Esophagus (tissue), 2 donors: ENCODE measurements at regions not wholly inside any gene's neighbourhood (a gene's known extent, or its start where the extent isn't known, plus 50 kb on each side); places are given as distances from the start of the nearest gene placed in this dataset.

ENCODE experiments used
- H3K27ac ChIP-seq, 2 donors: one replicate each; pipeline ENCODE4 v1.5.1; 2013; ENCODE audit warnings: low read depth in 2 of 2, mild to moderate bottlenecking in 2 of 2, inconsistent platforms in 1 of 2, low read length in 1 of 2, moderate library complexity in 1 of 2
- H3K27me3 ChIP-seq, 2 donors: one replicate each; pipeline ENCODE4 v1.6.1; 2013; ENCODE audit warnings: low read length in 2 of 2, control low read depth in 1 of 2, mild to moderate bottlenecking in 1 of 2; ENCODE audit not compliant: insufficient read depth in 2 of 2, control insufficient read depth in 1 of 2
- H3K36me3 ChIP-seq, 2 donors: one replicate each; pipeline ENCODE4 v1.6.1; 2013; ENCODE audit warnings: low read length in 1 of 2; ENCODE audit not compliant: control insufficient read depth in 2 of 2, insufficient read depth in 2 of 2
- H3K4me1 ChIP-seq, 2 donors: one replicate each; pipeline ENCODE4 v1.6.1; 2013; ENCODE audit warnings: low read length in 1 of 2; ENCODE audit not compliant: control insufficient read depth in 2 of 2, insufficient read depth in 2 of 2
- H3K4me3 ChIP-seq, 2 donors: one replicate each; pipeline ENCODE4 v1.5.1; 2013; ENCODE audit warnings: low read length in 2 of 2, mild to moderate bottlenecking in 2 of 2, low read depth in 1 of 2, moderate library complexity in 1 of 2
- H3K9me3 ChIP-seq, 2 donors: one replicate each; pipeline ENCODE4 v1.6.1; 2013; ENCODE audit warnings: mild to moderate bottlenecking in 2 of 2, low read depth in 1 of 2, low read length in 1 of 2, moderate library complexity in 1 of 2; ENCODE audit not compliant: control insufficient read depth in 2 of 2, insufficient read depth in 1 of 2
- WGBS, 2 donors: extraction: QIAGEN DNeasy Blood & Tissue Kit; methylation state at CpG; one replicate each; pipeline ENCODE4 v1.1.7; 2013; 5-methylcytosine and 5-hydroxymethylcytosine counted together
- donor health status: healthy with polysubstance abuse.
- donor health status: Bipolar disorder and iron deficiency.

GRCh38 chr10:132467464-132468149 is 70.0 kb upstream of the INPP5A start:
- H3K4me1 ChIP-seq = peaks cover 15 to 33% of the 10 kb centered on the region in 2 donors
- H3K9me3 ChIP-seq = peaks cover 0 to 4% of the 10 kb centered on the region in 2 donors
- no peak overlapping the region for H3K4me3 ChIP-seq
- WGBS, 2 donors = 48 to 53% methylated on average over 26 to 29 of the region's 29 CpGs
- no peaks in the 10 kb centered on the region for H3K27me3 ChIP-seq
- H3K27ac ChIP-seq = peak overlapping the region; percentile 72 to 73
- H3K36me3 ChIP-seq = no peaks in the 10 kb centered on the region

DNA sequence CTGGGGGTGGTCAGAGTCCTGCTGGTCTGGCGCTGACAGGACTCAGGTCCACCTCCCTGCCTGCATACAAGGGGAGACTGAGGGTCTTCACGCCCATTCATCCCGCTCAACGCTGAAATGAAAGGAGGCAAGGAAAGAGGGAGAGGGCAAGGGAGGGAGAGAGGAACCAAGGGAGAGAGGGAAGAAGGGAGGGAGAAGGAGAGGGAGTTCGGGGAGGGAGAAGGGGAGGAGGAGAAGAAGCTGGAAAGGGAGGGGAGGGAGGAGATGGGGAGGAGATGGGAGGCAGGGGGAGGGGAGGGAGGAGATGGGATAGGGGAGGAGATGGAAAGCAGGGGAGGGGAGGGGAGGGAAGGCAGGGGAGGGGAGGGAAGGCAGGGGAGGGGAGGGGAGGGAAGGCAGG is 69.4 kb upstream of the INPP5A start:
- Histone ChIP-seq H3K9me3 (peaks cover 0 to 4% of the 10 kb centered on the region in 2 donors), H3K4me1 (peaks cover 13 to 33% of the 10 kb centered on the region in 2 donors), H3K4me3 (no peak overlapping the region), H3K27me3 (no peaks in the 10 kb centered on the region), H3K36me3 (no peaks in the 10 kb centered on the region), H3K27ac (peak overlapping the region; percentile 72 to 73)
- WGBS, 2 donors = 48 to 50% methylated on average over 5 of the region's 5 CpGs

DNA sequence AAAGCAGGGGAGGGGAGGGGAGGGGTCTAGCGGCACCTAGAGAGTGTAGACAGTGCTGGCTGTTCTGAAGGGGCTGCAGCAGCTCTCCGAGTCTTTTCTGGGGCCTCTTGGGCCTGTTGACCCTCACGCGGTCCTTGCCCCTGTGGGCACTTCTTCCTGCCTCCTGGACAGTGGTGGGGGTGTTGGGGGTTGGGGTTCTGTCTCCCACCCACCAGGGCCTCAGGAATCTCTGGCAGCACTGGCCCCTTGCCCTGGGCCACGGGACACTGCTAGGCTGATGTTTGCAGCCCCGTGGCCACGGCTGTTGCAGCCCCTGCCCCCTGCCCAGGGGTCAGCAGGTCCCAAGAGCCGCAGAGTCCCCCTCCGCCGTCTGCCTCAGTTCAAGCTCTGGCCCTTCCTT is 68.9 kb upstream of the INPP5A start:
- Histone ChIP-seq H3K36me3 (no peaks in the 10 kb centered on the region), H3K9me3 (peaks cover 0 to 4% of the 10 kb centered on the region in 2 donors), H3K4me1 (peaks cover 12 to 30% of the 10 kb centered on the region in 2 donors), H3K27ac (peak overlapping the region in 1 of 2 donors; percentile 63), H3K27me3 (no peaks in the 10 kb centered on the region), H3K4me3 (no peak overlapping the region)
- 73 to 87% methylated on average over 10 of the region's 10 CpGs for WGBS, 2 donors

- Histone ChIP-seq H3K36me3 (no peaks in the 10 kb centered on the region), H3K27me3 (no peaks in the 10 kb centered on the region), H3K4me3 (no peak overlapping the region), H3K4me1 (peaks cover 7 to 26% of the 10 kb centered on the region in 2 donors), H3K9me3 (peaks cover 0 to 4% of the 10 kb centered on the region in 2 donors), H3K27ac (peak overlapping the region; percentile 59 to 61)
- 58% methylated on average over 21 of the region's 21 CpGs for WGBS, 2 donors
Measured at GRCh38 chr10:132469197-132469884, 68.2 kb upstream of the INPP5A start.

DNA sequence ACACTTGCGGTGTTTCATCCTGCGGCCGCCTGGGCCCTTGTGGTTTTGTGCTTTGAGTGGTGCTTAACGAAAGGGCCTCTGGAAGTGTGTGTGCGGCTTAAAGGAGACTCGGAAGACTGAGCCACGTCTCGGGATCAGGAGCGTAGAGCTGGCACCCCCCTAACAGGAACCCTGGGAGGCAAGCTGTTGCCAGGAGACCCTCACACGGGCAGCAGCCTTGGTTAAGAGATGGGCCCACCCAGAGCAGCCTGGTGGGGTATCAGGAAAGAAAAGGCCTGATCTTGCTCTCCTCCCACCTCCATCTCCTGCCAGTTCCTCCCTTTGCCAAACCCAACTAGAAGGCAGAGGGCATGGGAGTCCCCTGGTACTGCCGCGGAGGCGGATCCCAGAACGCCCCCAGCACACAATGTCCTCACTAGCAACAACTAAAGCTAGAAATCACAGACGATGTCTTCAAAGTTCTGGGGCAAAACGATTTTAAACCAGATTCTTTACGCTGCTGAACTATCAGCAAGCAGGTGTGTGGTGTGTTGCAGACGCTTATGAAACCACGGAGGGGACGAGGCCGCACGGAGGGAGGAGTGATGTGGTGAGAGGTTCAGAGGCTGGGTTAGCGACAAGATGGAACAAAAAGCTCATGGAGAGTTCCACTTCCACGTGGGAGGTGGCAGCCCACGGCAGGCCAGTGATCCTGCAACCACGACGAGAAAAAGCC is 67.0 kb upstream of the INPP5A start:
- WGBS, 2 donors = 79 to 81% methylated on average over 27 of the region's 27 CpGs
- H3K27me3 ChIP-seq = no peaks in the 10 kb centered on the region
- H3K4me1 ChIP-seq = peaks cover 0 to 14% of the 10 kb centered on the region in 2 donors
- peaks cover 0 to 4% of the 10 kb centered on the region in 2 donors for H3K9me3 ChIP-seq
- no peaks in the 10 kb centered on the region for H3K36me3 ChIP-seq
- no peak overlapping the region for H3K4me3 ChIP-seq
- peak overlapping the region in 1 of 2 donors; percentile 3 for H3K27ac ChIP-seq

DNA sequence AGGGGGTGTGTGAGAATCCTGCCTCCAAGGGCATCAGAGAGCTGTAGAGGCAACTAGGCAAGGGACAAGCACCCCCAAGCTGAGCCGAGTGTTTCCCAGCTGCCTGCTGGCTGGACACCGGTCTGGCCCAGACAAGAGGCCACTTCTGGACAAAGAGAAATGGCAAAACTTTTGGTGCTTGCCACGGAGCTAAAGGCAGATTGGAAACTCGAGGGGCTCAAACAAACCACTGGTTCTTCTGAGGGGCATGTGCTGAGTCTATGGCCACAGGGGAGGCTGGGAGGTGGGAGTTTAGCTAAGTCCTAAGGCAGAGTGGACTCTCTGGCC is 66.5 kb upstream of the INPP5A start:
- Histone ChIP-seq H3K36me3 (no peaks in the 10 kb centered on the region), H3K9me3 (peaks cover 0 to 4% of the 10 kb centered on the region in 2 donors), H3K4me1 (peaks cover 0 to 13% of the 10 kb centered on the region in 2 donors), H3K4me3 (no peak overlapping the region), H3K27ac (no peak overlapping the region), H3K27me3 (no peaks in the 10 kb centered on the region)
- WGBS, 2 donors = 84 to 91% methylated on average over 4 of the region's 4 CpGs

GRCh38 chr10:132471484-132471883 is 66.1 kb upstream of the INPP5A start:
- 92 to 94% methylated on average over 9 of the region's 9 CpGs for WGBS, 2 donors
- H3K36me3 ChIP-seq = no peaks in the 10 kb centered on the region
- no peaks in the 10 kb centered on the region for H3K27me3 ChIP-seq
- no peak overlapping the region for H3K4me3 ChIP-seq
- H3K27ac ChIP-seq = no peak overlapping the region
- peaks cover 0 to 4% of the 10 kb centered on the region in 2 donors for H3K9me3 ChIP-seq
- H3K4me1 ChIP-seq = peaks cover 0 to 13% of the 10 kb centered on the region in 2 donors

DNA sequence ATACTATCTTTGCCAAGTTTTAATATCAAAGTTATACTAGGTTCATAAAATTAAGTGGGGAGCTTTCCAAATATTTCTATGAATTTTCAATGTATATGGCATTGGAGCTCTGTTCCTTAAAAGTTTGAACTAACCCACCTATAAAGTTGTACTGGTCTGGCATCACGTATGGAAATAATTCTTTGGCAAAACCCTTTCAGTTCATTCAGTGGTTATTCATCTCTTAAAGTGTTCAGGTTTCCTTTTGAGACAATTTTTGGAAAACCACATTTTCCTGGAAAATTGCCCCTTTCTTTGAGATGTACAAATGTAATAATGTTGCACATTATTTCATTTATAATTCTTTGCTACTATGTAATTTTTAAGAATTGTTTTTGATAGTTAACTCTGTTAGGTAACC is 62.5 kb upstream of the INPP5A start:
- H3K27ac ChIP-seq = no peak overlapping the region
- peaks cover 0 to 4% of the 10 kb centered on the region in 2 donors for H3K9me3 ChIP-seq
- H3K27me3 ChIP-seq = no peaks in the 10 kb centered on the region
- H3K36me3 ChIP-seq = no peaks in the 10 kb centered on the region
- 49 to 62% methylated on average over 1 of the region's 1 CpG for WGBS, 2 donors
- no peak overlapping the region for H3K4me3 ChIP-seq
- H3K4me1 ChIP-seq = no peaks in the 10 kb centered on the region

- WGBS, 2 donors = 77 to 84% methylated on average over 16 of the region's 16 CpGs
- H3K9me3 ChIP-seq = peaks cover 0 to under 1% of the 10 kb centered on the region in 2 donors
- H3K27me3 ChIP-seq = no peaks in the 10 kb centered on the region
- no peak overlapping the region for H3K27ac ChIP-seq
- no peaks in the 10 kb centered on the region for H3K36me3 ChIP-seq
- no peak overlapping the region for H3K4me3 ChIP-seq
- H3K4me1 ChIP-seq = no peaks in the 10 kb centered on the region
Measured at GRCh38 chr10:132476146-132477065, 61.2 kb upstream of the INPP5A start.
